ENCODE measurements at regions not wholly inside any gene's neighbourhood (a gene's known extent, or its start where the extent isn't known, plus 50 kb on each side); places are given as distances from the start of the nearest gene placed in this dataset.

- no peak for TF ChIP-seq CTCF (IDR thresholded peaks at IDR 0.05; ENCODE audit: low read depth, low read length, poor library complexity, severe bottlenecking)
- no peak for TF ChIP-seq EZH2phosphoT487 (IDR thresholded peaks at IDR 0.05; ENCODE audit: borderline replicate concordance, low read length)
Measured at GRCh38 chr15:47587940-47588802, 129.1 kb upstream of the SEMA6D start.
